Stimulated activated CD4-positive, alpha-beta T cell treated with anti-CD3 and anti-CD28 coated beads, Interleukin-15, amount 100 ng/mL, for 1 hour (primary cell): ENCODE measurements at regions not wholly inside any gene's neighbourhood (a gene's known extent, or its start where the extent isn't known, plus 50 kb on each side); places are given as distances from the start of the nearest gene placed in this dataset.

Source experiments
- DNase-seq, 2 donors: peaks; one replicate each; pipeline ENCODE4 v3.0.0-alpha.2; 2020; ENCODE audit warnings: low read depth in 1 of 2, low spot score in 1 of 2

- no peak for DNase-seq
These were observed 1377.0 kb downstream of the SUCLG1 start for GRCh38 chr2:83081826-83082690.

GRCh38 chr2:83079007-83079406 is 1380.1 kb downstream of the SUCLG1 start:
- no peak for DNase-seq

- no peak for DNase-seq
These were observed 1386.3 kb downstream of the SUCLG1 start for GRCh38 chr2:83072767-83073166.

- DNase-seq, result no peak
These were observed 1387.2 kb downstream of the SUCLG1 start for GRCh38 chr2:83071914-83072313.

- no peak for DNase-seq
These were observed 1387.7 kb downstream of the SUCLG1 start for GRCh38 chr2:83071352-83071751.

- no peak for DNase-seq
These were observed 1389.4 kb downstream of the SUCLG1 start for GRCh38 chr2:83069724-83070123.

- DNase-seq, result no peak
These were observed 1390.4 kb downstream of the SUCLG1 start for GRCh38 chr2:83068714-83069113.

GRCh38 chr2:83067947-83068346 is 1391.1 kb downstream of the SUCLG1 start:
- no peak for DNase-seq

- DNase-seq, result no peak
These were observed 1395.1 kb downstream of the SUCLG1 start for GRCh38 chr2:83063933-83064332.

- DNase-seq, result no peak
These were observed 1395.6 kb downstream of the SUCLG1 start for GRCh38 chr2:83063511-83063910.

GRCh38 chr2:83058683-83059082 is 1400.4 kb downstream of the SUCLG1 start:
- DNase-seq, result no peak

- no peak for DNase-seq
These were observed 1403.6 kb downstream of the SUCLG1 start for GRCh38 chr2:83055376-83056010.

- no peak for DNase-seq
These were observed 1404.3 kb downstream of the SUCLG1 start for GRCh38 chr2:83054751-83055150.

- DNase-seq, result no peak
These were observed 1407.4 kb downstream of the SUCLG1 start for GRCh38 chr2:83051538-83052170.

- no peak for DNase-seq
These were observed 1417.0 kb downstream of the SUCLG1 start for GRCh38 chr2:83042053-83042452.

GRCh38 chr2:83022631-83023210 is 1436.4 kb downstream of the SUCLG1 start:
- DNase-seq, result no peak

- no peak for DNase-seq
These were observed 1441.6 kb downstream of the SUCLG1 start for GRCh38 chr2:83017366-83018090.

- DNase-seq, result no peak
These were observed 1442.6 kb downstream of the SUCLG1 start for GRCh38 chr2:83016343-83017110.

- no peak for DNase-seq
These were observed 1443.2 kb downstream of the SUCLG1 start for GRCh38 chr2:83015900-83016299.

GRCh38 chr2:83015035-83015715 is 1443.9 kb downstream of the SUCLG1 start:
- DNase-seq, result no peak
